SK-N-SH (cell line): ENCODE measurements at regions not wholly inside any gene's neighbourhood (a gene's known extent, or its start where the extent isn't known, plus 50 kb on each side); places are given as distances from the start of the nearest gene placed in this dataset.

Experiments
- CTCF ChIA-PET: fragments of 300-600, 350-600 bp; formaldehyde crosslinking; extraction: SDS; loops from one replicate; lab custom pipeline; 2021; lab: Yijun Ruan, JAX
- POLR2A ChIA-PET: fragments of 350-600 bp; sonication (Branson Sonifier 250); formaldehyde crosslinking; extraction: SDS; loops from one replicate; lab custom pipeline; 2020; ENCODE audit warnings: antibody characterized with exemption, inconsistent platforms; lab: Yijun Ruan, JAX
- DNase-seq: peaks from one replicate; pipeline ENCODE4 v3.0.0; 2012
- H2AFZ ChIP-seq: fragments of 200-600 bp; sonication (generic); 2 replicates; pipeline ENCODE4 v1.8.1; 2016; ENCODE audit warnings: antibody characterized with exemption, mild to moderate bottlenecking, low read depth
- H3F3A ChIP-seq: fragments of 200-600 bp; sonication (generic); replicated peaks from 2 replicates; pipeline ENCODE3; 2016; ENCODE audit warnings: antibody characterized with exemption, mild to moderate bottlenecking; ENCODE audit not compliant: insufficient read depth
- H3K27ac ChIP-seq, 2 experiments: fragments of 200-500 bp in 1 of 2; fragments of 200-600 bp in 1 of 2; sonication (Bioruptor generic) in 1 of 2; sonication (generic), shearing (Covaris generic) in 1 of 2; 2 replicates each; pipeline versions ENCODE4 v1.5.1 to v1.6.1; 2014 to 2016; ENCODE audit warnings: low read depth in 2 of 2, inconsistent platforms in 1 of 2, low read length in 1 of 2, mild to moderate bottlenecking in 1 of 2, mixed read lengths in 1 of 2
- H3K27me3 ChIP-seq: fragments of 200-600 bp; sonication (generic), shearing (Covaris generic); 2 replicates; pipeline ENCODE4 v1.6.1; 2016; ENCODE audit warnings: mixed run types; ENCODE audit not compliant: insufficient read depth
- H3K36me3 ChIP-seq, 2 experiments: fragments of 200-500 bp in 1 of 2; fragments of 200-600 bp in 1 of 2; sonication (Bioruptor generic) in 1 of 2; sonication (generic) in 1 of 2; replicated peaks in 1 of 2; 2 replicates each; pipeline versions ENCODE3 to v1.5.1; 2014 to 2016; ENCODE audit warnings: low read length in 1 of 2, mild to moderate bottlenecking in 1 of 2; ENCODE audit not compliant: insufficient read depth in 2 of 2, control insufficient read depth in 1 of 2
- H3K4me1 ChIP-seq, 2 experiments: fragments of 200-500 bp in 1 of 2; fragments of 200-600 bp in 1 of 2; sonication (Bioruptor generic) in 1 of 2; sonication (generic), shearing (Covaris generic) in 1 of 2; 2 replicates each; pipeline versions ENCODE4 v1.5.1 to v1.6.1; 2014 to 2016; ENCODE audit warnings: low read depth in 1 of 2, low read length in 1 of 2, mixed run types in 1 of 2; ENCODE audit not compliant: insufficient read depth in 2 of 2, control insufficient read depth in 1 of 2
- H3K4me2 ChIP-seq: fragments of 200-600 bp; sonication (generic), shearing (Covaris generic); 2 replicates; pipeline ENCODE4 v1.6.1; 2017; ENCODE audit warnings: mixed run types
- H3K4me3 ChIP-seq, 2 experiments: fragments of 200-500 bp in 1 of 2; fragments of 200-600 bp in 1 of 2; sonication (Bioruptor generic) in 1 of 2; sonication (generic), shearing (Covaris generic) in 1 of 2; 2 replicates each; pipeline versions ENCODE4 v1.5.1 to v1.8.1; 2014 to 2016; ENCODE audit warnings: low read depth in 2 of 2, inconsistent platforms in 1 of 2, low read length in 1 of 2, mild to moderate bottlenecking in 1 of 2, mixed read lengths in 1 of 2, moderate library complexity in 1 of 2
- H3K79me2 ChIP-seq: fragments of 200-600 bp; sonication (generic); 2 replicates; pipeline ENCODE4 v1.8.1; 2017; ENCODE audit warnings: mild to moderate bottlenecking; ENCODE audit not compliant: insufficient read depth
- H3K9ac ChIP-seq: fragments of 200-600 bp; sonication (generic); 2 replicates; pipeline ENCODE4 v1.6.1; 2017; ENCODE audit warnings: mixed run types
- H3K9me2 ChIP-seq: fragments of 200-600 bp; sonication (generic); 2 replicates; pipeline ENCODE4 v1.6.1; 2017; ENCODE audit warnings: mixed run types
- H3K9me3 ChIP-seq: fragments of 200-600 bp; sonication (generic); 2 replicates; pipeline ENCODE4 v1.6.1; 2017; ENCODE audit warnings: mixed run types, mild to moderate bottlenecking, moderate library complexity
- H4K20me1 ChIP-seq: fragments of 200-600 bp; sonication (generic); 2 replicates; pipeline ENCODE4 v1.6.1; 2017; ENCODE audit warnings: mild to moderate bottlenecking, mixed run types; ENCODE audit not compliant: insufficient read depth
- EP300 ChIP-seq, 2 experiments: IDR thresholded peaks; 2 replicates each; pipeline versions ENCODE4 v1.4.0 to v1.6.1; 2012; ENCODE audit warnings: borderline replicate concordance in 1 of 2, low read depth in 1 of 2, low read length in 1 of 2
- EZH2phosphoT487 ChIP-seq: fragments of 200-600 bp; sonication (generic); IDR thresholded peaks from 2 replicates; pipeline ENCODE4 v1.6.1; 2017; ENCODE audit warnings: low read depth, mixed run types, mild to moderate bottlenecking, antibody characterized with exemption, moderate library complexity, borderline replicate concordance
- FOXM1 ChIP-seq: IDR thresholded peaks from 2 replicates; pipeline ENCODE4 v1.4.0; 2012; ENCODE audit warnings: low read depth, mild to moderate bottlenecking
- GATA2 ChIP-seq: sonication (generic); formaldehyde crosslinking; IDR thresholded peaks from 2 replicates; pipeline ENCODE4 v1.5.0; 2020; ENCODE audit warnings: mild to moderate bottlenecking, missing genetic modification reagents
- RCOR1 ChIP-seq: fragments of 150-350 bp; IDR thresholded peaks from 2 replicates; pipeline ENCODE4 v1.6.1; 2017; ENCODE audit warnings: antibody characterized with exemption, low read length
- RFX5 ChIP-seq: IDR thresholded peaks from 2 replicates; pipeline ENCODE4 v1.6.1; 2012; ENCODE audit warnings: mild to moderate bottlenecking, improper control_type of control experiment, low read length
- RXRA ChIP-seq: IDR thresholded peaks from 2 replicates; pipeline ENCODE4 v1.4.0; 2012; ENCODE audit warnings: low read depth, mild to moderate bottlenecking, borderline replicate concordance
- SIN3A ChIP-seq: IDR thresholded peaks from 2 replicates; pipeline ENCODE4 v1.6.1; 2012; ENCODE audit warnings: low read depth, mild to moderate bottlenecking, low read length, moderate library complexity, borderline replicate concordance
- SMC3 ChIP-seq: IDR thresholded peaks from 2 replicates; pipeline ENCODE4 v1.6.1; 2012; ENCODE audit warnings: low read depth, low read length, improper control_type of control experiment
- TAF1 ChIP-seq: IDR thresholded peaks from 2 replicates; pipeline ENCODE4 v1.6.1; 2012; ENCODE audit warnings: low read depth, mild to moderate bottlenecking, low read length, moderate library complexity, borderline replicate concordance
- TEAD4 ChIP-seq: IDR thresholded peaks from 2 replicates; pipeline ENCODE4 v1.4.0; 2012; ENCODE audit warnings: mild to moderate bottlenecking, borderline replicate concordance; ENCODE audit not compliant: insufficient read depth
- YY1 ChIP-seq: IDR thresholded peaks from 2 replicates; pipeline ENCODE4 v1.4.0; 2012; ENCODE audit warnings: low read depth, mild to moderate bottlenecking
- WGBS: methylation state at CpG from one replicate; pipeline ENCODE4 v1.1.6; 2017; ENCODE audit warnings: low lambda C conversion rate; 5-methylcytosine and 5-hydroxymethylcytosine counted together
- TF ChIP-seq, protein P1 (sequence below): fragments of 150-350 bp; IDR thresholded peaks from 2 replicates; pipeline ENCODE4 v1.6.1; 2017; ENCODE audit warnings: antibody characterized with exemption, low read length, low read depth, borderline replicate concordance
- TF ChIP-seq, protein P2 (sequence below): IDR thresholded peaks from 2 replicates; pipeline ENCODE4; 2012
- TF ChIP-seq, protein P3 (sequence below): IDR thresholded peaks from 2 replicates; pipeline ENCODE4 v1.4.0; 2012; ENCODE audit warnings: low read depth
- TF ChIP-seq, protein P4 (sequence below): IDR thresholded peaks from 2 replicates; pipeline ENCODE4 v1.4.0; 2012; ENCODE audit warnings: low read depth, borderline replicate concordance

DNA sequence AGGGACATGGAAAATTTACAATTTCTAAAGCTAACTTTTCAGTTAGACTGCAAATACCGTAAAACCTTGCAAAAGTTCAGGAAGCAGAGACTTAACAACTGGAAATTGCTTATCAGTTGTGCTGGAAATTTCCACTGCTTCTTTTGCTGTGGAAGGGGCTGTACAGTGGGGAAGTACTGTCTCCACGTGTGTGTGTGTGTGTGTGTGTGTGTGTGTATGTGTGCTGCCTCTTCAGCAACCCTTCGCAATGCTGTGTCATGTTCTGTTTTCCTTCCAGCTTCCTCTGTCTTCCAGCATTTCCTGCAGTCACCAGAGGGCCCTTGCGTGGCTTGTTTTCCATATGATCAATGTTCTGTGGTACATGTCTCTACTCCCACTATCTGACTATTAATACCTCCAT, 87.5 kb upstream of the RANBP3L start:
- Histone ChIP-seq H3K36me3 (no peaks in the 10 kb centered on the region), H3K27me3 (peaks cover 9% of the 10 kb centered on the region; the same call in 1 of the 2 replicates), H3K9ac (no peak overlapping the region), H3K9me2 (no peaks in the 10 kb centered on the region), H3K4me3 (no peak overlapping the region), H3K4me2 (no peak overlapping the region), H3K27ac (no peak overlapping the region), H2AFZ (no peak overlapping the region), H3K79me2 (no peaks in the 10 kb centered on the region; the same call in 1 of the 2 replicates), H4K20me1 (no peaks in the 10 kb centered on the region), H3K4me1 (peaks cover 3 to 5% of the 10 kb centered on the region in 2 experiments; a peak in 2 of 4 replicates), H3F3A (no peaks in the 10 kb centered on the region), H3K9me3 (no peaks in the 10 kb centered on the region)
- no peak for DNase-seq
- POLR2A ChIA-PET: no interaction called here
- TF ChIP-seq TEAD4: no peak
- TF ChIP-seq, protein P1, sequence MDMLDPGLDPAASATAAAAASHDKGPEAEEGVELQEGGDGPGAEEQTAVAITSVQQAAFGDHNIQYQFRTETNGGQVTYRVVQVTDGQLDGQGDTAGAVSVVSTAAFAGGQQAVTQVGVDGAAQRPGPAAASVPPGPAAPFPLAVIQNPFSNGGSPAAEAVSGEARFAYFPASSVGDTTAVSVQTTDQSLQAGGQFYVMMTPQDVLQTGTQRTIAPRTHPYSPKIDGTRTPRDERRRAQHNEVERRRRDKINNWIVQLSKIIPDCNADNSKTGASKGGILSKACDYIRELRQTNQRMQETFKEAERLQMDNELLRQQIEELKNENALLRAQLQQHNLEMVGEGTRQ: no peak
- TF ChIP-seq EZH2phosphoT487: no peak
- TF ChIP-seq RFX5: no peak
- TF ChIP-seq EP300 (IDR thresholded peaks at IDR 0.05; ENCODE audit: borderline replicate concordance in 1 of 2, low read depth in 1 of 2, low read length in 1 of 2): no peak
- TF ChIP-seq SIN3A: no peak
- CTCF ChIA-PET: interaction anchor here (0.8 kb wide), 2 partner anchors 13 to 21 kb away, joined by 3 read pairs; no protein-coding TSS in a partner anchor
- 45% methylated on average over 4 of the region's 4 CpGs for WGBS

DNA sequence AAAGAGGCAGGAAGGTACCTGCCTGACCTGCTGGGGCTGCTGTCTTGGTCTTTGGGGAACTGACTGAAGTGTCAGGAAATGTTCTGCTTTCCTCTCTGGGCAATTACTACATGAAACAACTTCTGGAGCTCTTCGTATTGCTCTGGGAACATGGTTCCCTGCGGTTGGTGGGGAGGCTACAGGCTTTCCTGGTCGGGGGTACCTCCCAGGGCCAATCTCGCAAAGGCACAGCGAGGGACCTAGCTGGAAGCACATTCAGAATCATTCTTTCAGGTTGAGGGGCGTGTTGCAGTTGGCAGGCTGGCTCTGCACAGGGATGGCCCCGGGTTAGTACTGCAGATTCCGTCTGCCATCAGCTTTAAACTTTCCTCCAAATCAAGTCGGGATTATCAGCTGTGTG, 88.9 kb upstream of the RANBP3L start:
- TF ChIP-seq TEAD4: no peak
- TF ChIP-seq EP300 (IDR thresholded peaks at IDR 0.05; ENCODE audit: borderline replicate concordance in 1 of 2, low read depth in 1 of 2, low read length in 1 of 2): no peak
- TF ChIP-seq FOXM1: no peak
- no peak for TF ChIP-seq TAF1
- no peak overlapping the region for H2AFZ ChIP-seq
- WGBS: 5% methylated on average over 4 of the region's 9 CpGs

DNA sequence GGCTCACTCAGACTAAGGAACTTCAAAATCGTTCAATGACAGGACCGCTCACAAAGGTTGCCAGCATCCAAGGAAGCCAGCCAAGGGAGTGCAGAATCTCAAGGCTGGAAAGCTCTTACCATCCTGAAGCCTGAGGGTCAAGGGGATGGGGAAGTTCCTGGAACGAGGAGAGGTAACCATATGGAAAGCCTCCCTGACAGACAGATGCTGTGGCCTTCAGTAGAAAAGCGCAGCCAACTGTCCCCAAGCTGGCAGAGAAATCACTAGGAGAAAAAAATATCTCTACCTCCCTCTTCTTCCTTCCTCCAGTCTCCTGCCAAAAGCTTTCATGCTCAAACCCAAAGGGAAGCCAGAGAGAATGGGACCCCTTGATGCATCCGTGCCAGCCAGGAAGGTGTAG, 90.5 kb upstream of the RANBP3L start:
- Histone ChIP-seq H2AFZ (no peak overlapping the region), H3K9me3 (no peaks in the 10 kb centered on the region), H3K9me2 (no peaks in the 10 kb centered on the region), H3F3A (no peaks in the 10 kb centered on the region), H4K20me1 (no peaks in the 10 kb centered on the region), H3K79me2 (no peaks in the 10 kb centered on the region; the same call in 1 of the 2 replicates), H3K36me3 (no peaks in the 10 kb centered on the region), H3K4me1 (peaks cover 3 to 5% of the 10 kb centered on the region in 2 experiments; a peak in 2 of 4 replicates), H3K4me2 (no peak overlapping the region), H3K4me3 (no peak overlapping the region), H3K27ac (no peak overlapping the region), H3K27me3 (peaks cover 9% of the 10 kb centered on the region; the same call in 1 of the 2 replicates), H3K9ac (no peak overlapping the region)
- no peak for TF ChIP-seq RCOR1
- TF ChIP-seq, protein P2, sequence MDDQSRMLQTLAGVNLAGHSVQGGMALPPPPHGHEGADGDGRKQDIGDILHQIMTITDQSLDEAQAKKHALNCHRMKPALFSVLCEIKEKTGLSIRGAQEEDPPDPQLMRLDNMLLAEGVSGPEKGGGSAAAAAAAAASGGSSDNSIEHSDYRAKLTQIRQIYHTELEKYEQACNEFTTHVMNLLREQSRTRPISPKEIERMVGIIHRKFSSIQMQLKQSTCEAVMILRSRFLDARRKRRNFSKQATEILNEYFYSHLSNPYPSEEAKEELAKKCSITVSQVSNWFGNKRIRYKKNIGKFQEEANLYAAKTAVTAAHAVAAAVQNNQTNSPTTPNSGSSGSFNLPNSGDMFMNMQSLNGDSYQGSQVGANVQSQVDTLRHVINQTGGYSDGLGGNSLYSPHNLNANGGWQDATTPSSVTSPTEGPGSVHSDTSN: no peak
- TF ChIP-seq, protein P3, sequence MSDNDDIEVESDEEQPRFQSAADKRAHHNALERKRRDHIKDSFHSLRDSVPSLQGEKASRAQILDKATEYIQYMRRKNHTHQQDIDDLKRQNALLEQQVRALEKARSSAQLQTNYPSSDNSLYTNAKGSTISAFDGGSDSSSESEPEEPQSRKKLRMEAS: no peak
- TF ChIP-seq RXRA: no peak
- TF ChIP-seq YY1: no peak
- TF ChIP-seq TEAD4: no peak
- no peak for TF ChIP-seq SMC3
- TF ChIP-seq, protein P4, sequence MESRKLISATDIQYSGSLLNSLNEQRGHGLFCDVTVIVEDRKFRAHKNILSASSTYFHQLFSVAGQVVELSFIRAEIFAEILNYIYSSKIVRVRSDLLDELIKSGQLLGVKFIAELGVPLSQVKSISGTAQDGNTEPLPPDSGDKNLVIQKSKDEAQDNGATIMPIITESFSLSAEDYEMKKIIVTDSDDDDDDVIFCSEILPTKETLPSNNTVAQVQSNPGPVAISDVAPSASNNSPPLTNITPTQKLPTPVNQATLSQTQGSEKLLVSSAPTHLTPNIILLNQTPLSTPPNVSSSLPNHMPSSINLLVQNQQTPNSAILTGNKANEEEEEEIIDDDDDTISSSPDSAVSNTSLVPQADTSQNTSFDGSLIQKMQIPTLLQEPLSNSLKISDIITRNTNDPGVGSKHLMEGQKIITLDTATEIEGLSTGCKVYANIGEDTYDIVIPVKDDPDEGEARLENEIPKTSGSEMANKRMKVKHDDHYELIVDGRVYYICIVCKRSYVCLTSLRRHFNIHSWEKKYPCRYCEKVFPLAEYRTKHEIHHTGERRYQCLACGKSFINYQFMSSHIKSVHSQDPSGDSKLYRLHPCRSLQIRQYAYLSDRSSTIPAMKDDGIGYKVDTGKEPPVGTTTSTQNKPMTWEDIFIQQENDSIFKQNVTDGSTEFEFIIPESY: no peak
- no peak for TF ChIP-seq GATA2 (CRISPR knock-in tag)
- POLR2A ChIA-PET: no interaction called here
- DNase-seq: no peak
- 39% methylated on average over 5 of the region's 5 CpGs for WGBS
- CTCF ChIA-PET: interaction anchor here (1.7 kb wide), 1 partner anchor 22 kb away, joined by 5 read pairs; no protein-coding TSS in a partner anchor

More for the DNA sequence above, 88.9 kb upstream of the RANBP3L start:
- Histone ChIP-seq H3K36me3 (no peaks in the 10 kb centered on the region), H3K9me2 (no peaks in the 10 kb centered on the region), H3F3A (no peaks in the 10 kb centered on the region), H3K4me2 (no peak overlapping the region), H3K27ac (no peak overlapping the region), H3K27me3 (peaks cover 9% of the 10 kb centered on the region; the same call in 1 of the 2 replicates), H3K4me3 (no peak overlapping the region), H3K9ac (no peak overlapping the region), H4K20me1 (no peaks in the 10 kb centered on the region), H3K9me3 (no peaks in the 10 kb centered on the region), H3K79me2 (no peaks in the 10 kb centered on the region; the same call in 1 of the 2 replicates), H3K4me1 (peaks cover 3 to 5% of the 10 kb centered on the region in 2 experiments; a peak in 2 of 4 replicates)
- POLR2A ChIA-PET: no interaction called here
- DNase-seq: no peak
- CTCF ChIA-PET: no interaction called here
